Ishikawa (cell line): ENCODE measurements at regions not wholly inside any gene's neighbourhood (a gene's known extent, or its start where the extent isn't known, plus 50 kb on each side); places are given as distances from the start of the nearest gene placed in this dataset.

Source experiments
- CREB1 ChIP-seq: IDR thresholded peaks from 2 replicates; pipeline ENCODE4 v1.6.1; 2012; ENCODE audit warnings: low read depth
- EGR1 ChIP-seq: IDR thresholded peaks from 2 replicates; pipeline ENCODE4 v1.6.1; 2012

- no peak for TF ChIP-seq CREB1
- TF ChIP-seq EGR1: no peak
Measured at GRCh38 chr7:26096136-26096535, 55.9 kb upstream of the NFE2L3 start.
